HG02642 (cell line): ENCODE measurements at regions not wholly inside any gene's neighbourhood (a gene's known extent, or its start where the extent isn't known, plus 50 kb on each side); places are given as distances from the start of the nearest gene placed in this dataset.

ENCODE experiments used
- ATAC-seq: cut with Tn5 transposase; IDR thresholded peaks from one replicate; pipeline ENCODE4 v1.9.1; 2021; ENCODE audit warnings: mild to moderate bottlenecking; ENCODE audit not compliant: unreplicated experiment, poor library complexity

GRCh38 chr1:38213646-38214434 is 167.2 kb upstream of the POU3F1 start:
- ATAC-seq, result no peak

- ATAC-seq, result no peak
Observed at GRCh38 chr1:38210895-38211177, 164.2 kb upstream of the POU3F1 start.

- no peak for ATAC-seq
Observed at GRCh38 chr1:38210021-38210894, 163.7 kb upstream of the POU3F1 start.

GRCh38 chr1:38208716-38209632 is 162.4 kb upstream of the POU3F1 start:
- ATAC-seq, result no peak

- ATAC-seq, result no peak
Observed at GRCh38 chr1:38207906-38208305, 161.3 kb upstream of the POU3F1 start.

GRCh38 chr1:38207275-38207674 is 160.7 kb upstream of the POU3F1 start:
- ATAC-seq, result no peak

GRCh38 chr1:38204698-38205097 is 158.1 kb upstream of the POU3F1 start:
- no peak for ATAC-seq

- ATAC-seq, result no peak
Observed at GRCh38 chr1:38203441-38203840, 156.8 kb upstream of the POU3F1 start.

- ATAC-seq, result no peak
Observed at GRCh38 chr1:38201431-38201830, 154.8 kb upstream of the POU3F1 start.

GRCh38 chr1:38198621-38199020 is 152.0 kb upstream of the POU3F1 start:
- ATAC-seq, result no peak

GRCh38 chr1:38198099-38198498 is 151.5 kb upstream of the POU3F1 start:
- no peak for ATAC-seq

- ATAC-seq, result no peak
Observed at GRCh38 chr1:38197312-38198061, 150.9 kb upstream of the POU3F1 start.

- ATAC-seq, result no peak
Observed at GRCh38 chr1:38194472-38194871, 147.9 kb upstream of the POU3F1 start.

- ATAC-seq, result no peak
Observed at GRCh38 chr1:38193040-38193439, 146.4 kb upstream of the POU3F1 start.

GRCh38 chr1:38191461-38191860 is 144.9 kb upstream of the POU3F1 start:
- no peak for ATAC-seq

GRCh38 chr1:38190983-38191382 is 144.4 kb upstream of the POU3F1 start:
- no peak for ATAC-seq

GRCh38 chr1:38187552-38187951 is 141.0 kb upstream of the POU3F1 start:
- no peak for ATAC-seq

GRCh38 chr1:38186566-38186965 is 140.0 kb upstream of the POU3F1 start:
- ATAC-seq, result no peak

- ATAC-seq, result no peak
Observed at GRCh38 chr1:38185913-38186312, 139.3 kb upstream of the POU3F1 start.

GRCh38 chr1:38183747-38184146 is 137.2 kb upstream of the POU3F1 start:
- no peak for ATAC-seq
